K562 (cell line): ENCODE measurements at regions not wholly inside any gene's neighbourhood (a gene's known extent, or its start where the extent isn't known, plus 50 kb on each side); places are given as distances from the start of the nearest gene placed in this dataset.
A peak's percentile ranks its signal among the peaks of the same experiment; 100 is the strongest.

Experiments
- ATAC-seq: fragments of 200-7000 bp; cut with Tn5 transposase; 3 replicates; pipeline ENCODE4 v1.9.1; 2020; ENCODE audit warnings: moderate library complexity
- BruUV-seq: library from RNA; stranded (reverse); fragments of 400-500 nt; replicated peaks from 2 replicates; lab custom pipeline; 2021; lab: Mats Ljungman, UMichigan
- CTCF ChIA-PET: fragments of 300-600 bp; formaldehyde crosslinking; extraction: SDS; loops from one replicate; lab custom pipeline; 2021; ENCODE audit warnings: low intra/inter-chr PET ratio; lab: Yijun Ruan, JAX
- POLR2A ChIA-PET: fragments of 300-600, 350-650 bp; sonication (Branson Sonifier 250); formaldehyde crosslinking; extraction: SDS; loops from one replicate; lab custom pipeline; 2021; ENCODE audit warnings: antibody characterized with exemption, inconsistent platforms; lab: Yijun Ruan, JAX
- DNase-seq, 4 experiments: peaks; one replicate each; pipeline versions ENCODE4 v3.0.0 to v3.0.0-alpha.2; 2011 to 2018; ENCODE audit warnings: low spot score in 3 of 4, mixed read lengths in 3 of 4; ENCODE audit errors: extremely low read depth in 1 of 4
- FAIRE-seq: peaks from 2 replicates; lab custom pipeline; 2011; peaks lifted over from hg19 to GRCh38; lab: Jason Lieb, UNC
- H2AFZ ChIP-seq: 2 replicates; pipeline ENCODE4 v1.6.0; 2011; ENCODE audit warnings: low read depth, low read length, control low read depth, inconsistent platforms
- H3K27ac ChIP-seq: fragments of 200-600 bp; 3 replicates; pipeline ENCODE4 v1.8.0; 2011; ENCODE audit warnings: low read depth, mild to moderate bottlenecking, control low read depth, inconsistent platforms, low read length, moderate library complexity, mixed read lengths; ENCODE audit errors: extremely low read depth
- H3K27me3 ChIP-seq, 2 experiments: fragments of 300-600 bp in 1 of 2; 2 replicates in 1 of 2; 3 replicates in 1 of 2; pipeline versions ENCODE4 v1.6.0 to v1.8.0; 2011; ENCODE audit warnings: inconsistent platforms in 2 of 2, low read length in 2 of 2, mild to moderate bottlenecking in 1 of 2, mixed read lengths in 1 of 2, moderate library complexity in 1 of 2; ENCODE audit not compliant: control insufficient read depth in 2 of 2, insufficient read depth in 2 of 2
- H3K36me3 ChIP-seq: fragments of 300-600 bp; 3 replicates; pipeline ENCODE4 v1.8.0; 2011; ENCODE audit warnings: mild to moderate bottlenecking, low read length, inconsistent platforms; ENCODE audit not compliant: control insufficient read depth, insufficient read depth
- H3K4me1 ChIP-seq, 2 experiments: fragments of 200-600 bp in 1 of 2; replicated peaks in 1 of 2; 2 replicates in 1 of 2; 3 replicates in 1 of 2; pipeline versions ENCODE4 v1.5.1 to v1.8.0; 2011; ENCODE audit warnings: inconsistent platforms in 2 of 2, low read length in 2 of 2, mild to moderate bottlenecking in 1 of 2, mixed read lengths in 1 of 2, moderate library complexity in 1 of 2; ENCODE audit not compliant: control insufficient read depth in 2 of 2, insufficient read depth in 2 of 2
- H3K4me2 ChIP-seq: 2 replicates; pipeline ENCODE4 v1.6.1; 2011; ENCODE audit warnings: low read length, control low read depth, inconsistent platforms, mixed read lengths; ENCODE audit not compliant: insufficient read depth
- H3K4me3 ChIP-seq: fragments of 200-600 bp; sonication (generic), shearing (Covaris generic); 2 replicates; pipeline ENCODE4 v1.5.1; 2016; ENCODE audit warnings: control low read depth, inconsistent platforms
- H3K79me2 ChIP-seq: fragments of 200-600 bp; 3 replicates; pipeline ENCODE4 v1.8.0; 2011; ENCODE audit warnings: low read length, inconsistent platforms; ENCODE audit not compliant: control insufficient read depth, insufficient read depth
- H3K9ac ChIP-seq, 2 experiments: 2 replicates each; pipeline versions ENCODE4 v1.6.0 to v1.6.1; 2011; ENCODE audit warnings: low read depth in 2 of 2, low read length in 2 of 2, control low read depth in 1 of 2, inconsistent platforms in 1 of 2, mild to moderate bottlenecking in 1 of 2, mixed read lengths in 1 of 2; ENCODE audit not compliant: insufficient read depth in 1 of 2
- H3K9me1 ChIP-seq: one replicate; pipeline ENCODE4 v1.6.0; 2011; ENCODE audit warnings: inconsistent platforms, mild to moderate bottlenecking, low read length, moderate library complexity; ENCODE audit not compliant: control insufficient read depth, insufficient read depth
- H3K9me3 ChIP-seq: replicated peaks from 2 replicates; pipeline ENCODE4 v1.5.1; 2011; ENCODE audit warnings: low read depth, low read length, inconsistent platforms; ENCODE audit not compliant: control insufficient read depth, insufficient read depth
- H4K20me1 ChIP-seq: replicated peaks from 2 replicates; pipeline ENCODE4 v1.6.1; 2011; ENCODE audit warnings: low read length, inconsistent platforms, mixed read lengths; ENCODE audit not compliant: control insufficient read depth, insufficient read depth
- ARHGAP35 ChIP-seq: fragments of 450-650 bp; IDR thresholded peaks from 2 replicates; pipeline ENCODE4 v1.6.1; 2018; ENCODE audit not compliant: partially characterized antibody
- DDX20 ChIP-seq: fragments of 450-650 bp; IDR thresholded peaks from 2 replicates; pipeline ENCODE4 v1.6.1; 2016; ENCODE audit warnings: missing genetic modification characterization, low read depth, mild to moderate bottlenecking, missing compliant biosample characterization, moderate library complexity
- EHMT2 ChIP-seq: fragments of 450-650 bp; IDR thresholded peaks from 2 replicates; pipeline ENCODE4 v1.6.1; 2018; ENCODE audit warnings: antibody characterized with exemption
- ELF2 ChIP-seq: fragments of 250-450 bp; sonication (Bioruptor Pico); IDR thresholded peaks from 2 replicates; pipeline ENCODE4 v1.5.0; 2021; ENCODE audit warnings: mild to moderate bottlenecking
- ETS2 ChIP-seq: IDR thresholded peaks from 2 replicates; pipeline ENCODE4 v1.6.1; 2016; ENCODE audit warnings: borderline replicate concordance, missing genetic modification characterization, mild to moderate bottlenecking, moderate library complexity, missing compliant biosample characterization; ENCODE audit not compliant: poor library complexity, severe bottlenecking
- EZH2 ChIP-seq: IDR thresholded peaks from 2 replicates; pipeline ENCODE4 v1.6.1; 2012; ENCODE audit warnings: low read depth, mild to moderate bottlenecking, inconsistent platforms, low read length, borderline replicate concordance
- HOXB6 ChIP-seq: fragments of 250-450 bp; sonication (Bioruptor Pico); IDR thresholded peaks from 2 replicates; pipeline ENCODE4 v1.5.1; 2022; ENCODE audit warnings: mild to moderate bottlenecking, borderline replicate concordance
- KDM1A ChIP-seq, 2 experiments: fragments of 450-650 bp; IDR thresholded peaks; 2 replicates each; pipeline ENCODE4 v1.6.1; 2016; ENCODE audit warnings: mild to moderate bottlenecking in 2 of 2
- KHSRP ChIP-seq: fragments of 450-650 bp; IDR thresholded peaks from 2 replicates; pipeline ENCODE4 v1.6.1; 2017
- KLF10 ChIP-seq: fragments of 250-450 bp; sonication (Bioruptor Pico); IDR thresholded peaks from 2 replicates; pipeline ENCODE4 v1.6.1; 2021; ENCODE audit warnings: matching md5 sums
- LCOR ChIP-seq: sonication (generic); formaldehyde crosslinking; IDR thresholded peaks from 2 replicates; pipeline ENCODE4 v1.8.0; 2022; ENCODE audit warnings: mild to moderate bottlenecking, missing genetic modification reagents
- NFYB ChIP-seq: IDR thresholded peaks from 2 replicates; pipeline ENCODE4 v1.6.1; 2011; ENCODE audit warnings: mild to moderate bottlenecking, moderate library complexity; ENCODE audit not compliant: insufficient read length; ENCODE audit errors: extremely low read depth
- PPARD ChIP-seq: fragments of 250-450 bp; sonication (Bioruptor Pico); IDR thresholded peaks from 2 replicates; pipeline ENCODE4 v1.8.0; 2022; ENCODE audit warnings: inconsistent platforms, mild to moderate bottlenecking, moderate library complexity
- PREB ChIP-seq: sonication (generic); formaldehyde crosslinking; IDR thresholded peaks from 2 replicates; pipeline ENCODE4 v1.8.1; 2023; ENCODE audit warnings: mild to moderate bottlenecking, missing genetic modification reagents
- SMARCE1 ChIP-seq: fragments of 450-650 bp; IDR thresholded peaks from 2 replicates; pipeline ENCODE4 v1.7.1; 2016; ENCODE audit warnings: mild to moderate bottlenecking
- SP2 ChIP-seq: IDR thresholded peaks from 2 replicates; pipeline ENCODE4 v1.6.1; 2011; ENCODE audit warnings: mild to moderate bottlenecking, low read depth, low read length, moderate library complexity; ENCODE audit not compliant: poor library complexity, severe bottlenecking; ENCODE audit errors: extremely low read depth
- THRAP3 ChIP-seq: fragments of 450-650 bp; IDR thresholded peaks from 2 replicates; pipeline ENCODE4 v1.6.1; 2016; ENCODE audit warnings: mild to moderate bottlenecking, inconsistent platforms, borderline replicate concordance
- ZNF280B ChIP-seq: fragments of 250-450 bp; sonication (Bioruptor Pico); IDR thresholded peaks from 2 replicates; pipeline ENCODE4 v1.5.1; 2021; ENCODE audit warnings: mild to moderate bottlenecking
- ZNF77 ChIP-seq: fragments of 250-450 bp; sonication (Bioruptor Pico); IDR thresholded peaks from 2 replicates; pipeline ENCODE4 v1.5.0; 2020
- WGBS: fragments of 100-300 bp; shearing (Covaris generic); methylation state at CpG from one replicate; pipeline ENCODE4 v1.1.6; 2016; ENCODE audit warnings: low coverage, mixed read lengths; ENCODE audit not compliant: insufficient coverage; ENCODE audit errors: missing lambda C conversion rate; 5-methylcytosine and 5-hydroxymethylcytosine counted together
- in situ Hi-C: fragments of 300-500 bp; cut with MboI; formaldehyde crosslinking; loops from 4 replicates; pipeline ENCODE4 v1.15.0; 2018; ENCODE audit warnings: inconsistent platforms, mixed read lengths
- intact Hi-C: fragments of 100-400 bp; cut with micrococcal nuclease; formaldehyde crosslinking; loops from 2 replicates; pipeline ENCODE4 v1.14.2; 2022
- TF ChIP-seq, protein P1 (sequence below): fragments of 450-650 bp; IDR thresholded peaks from 2 replicates; pipeline ENCODE4 v1.6.1; 2018; ENCODE audit warnings: mild to moderate bottlenecking, low read depth; ENCODE audit not compliant: partially characterized antibody

- TF ChIP-seq NFYB (peak; percentile 27), ARHGAP35 (no peak), LCOR (CRISPR knock-in tag) (no peak)
These were observed 102.6 kb downstream of the NCOR2 start (continued) for GRCh38 chr12:124464830-124465229.

DNA sequence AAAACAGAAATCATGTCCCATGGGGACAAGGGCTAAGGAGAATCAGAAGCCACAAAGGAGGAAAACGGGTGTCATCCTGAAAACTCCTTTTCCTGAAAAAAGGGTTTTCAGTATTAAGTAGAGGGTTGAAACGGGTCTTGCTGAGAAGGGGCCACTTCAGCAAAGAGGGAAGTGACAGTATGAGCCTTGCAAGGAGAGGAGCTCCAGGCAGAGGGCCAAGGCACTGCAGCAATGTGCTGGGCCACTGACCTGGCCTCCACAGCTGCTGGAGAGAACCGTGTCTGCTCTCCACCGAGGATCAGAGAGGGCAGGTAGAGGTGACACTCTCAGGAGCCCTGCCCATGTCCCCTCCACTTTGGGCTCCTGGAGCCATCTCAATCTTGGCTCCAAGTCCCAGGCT lies 103.3 kb downstream of the NCOR2 start:
- Histone ChIP-seq H3K4me2 (no peak overlapping the region), H3K9me3 (peaks cover 2% of the 10 kb centered on the region; the same call in 1 of the 2 replicates), H3K4me3 (no peak overlapping the region), H3K9me1 (no peaks in the 10 kb centered on the region), H3K36me3 (peaks cover 43% of the 10 kb centered on the region; the same call in 2 of the 3 replicates), H3K27me3 (no peaks in the 10 kb centered on the region), H3K4me1 (peaks cover 0 to 16% of the 10 kb centered on the region in 2 experiments; a peak in 2 of 5 replicates), H3K79me2 (no peaks in the 10 kb centered on the region), H3K9ac (no peak overlapping the region), H3K27ac (no peak overlapping the region), H2AFZ (no peak overlapping the region), H4K20me1 (0 out of 2 replicates have a peak, but pooled peaks cover 5% of the 10 kb centered on the region)
- in situ Hi-C loops: no loop called here
- no TSS peak for BruUV-seq
- CTCF ChIA-PET: no interaction called here
- TF ChIP-seq ZNF77 (no peak), THRAP3 (no peak), KLF10 (CRISPR knock-in tag) (no peak), EHMT2 (no peak), HOXB6 (CRISPR knock-in tag) (no peak), DDX20 (tag) (no peak), ETS2 (tag) (no peak), KHSRP (no peak), ELF2 (CRISPR knock-in tag) (no peak), SP2 (no peak), PPARD (CRISPR knock-in tag) (no peak), KDM1A (IDR thresholded peaks at IDR 0.05) (no peak), ZNF280B (CRISPR knock-in tag) (no peak), SMARCE1 (no peak), NFYB (no peak), PREB (CRISPR knock-in tag) (no peak), EZH2 (no peak)
- TF ChIP-seq, protein P1, sequence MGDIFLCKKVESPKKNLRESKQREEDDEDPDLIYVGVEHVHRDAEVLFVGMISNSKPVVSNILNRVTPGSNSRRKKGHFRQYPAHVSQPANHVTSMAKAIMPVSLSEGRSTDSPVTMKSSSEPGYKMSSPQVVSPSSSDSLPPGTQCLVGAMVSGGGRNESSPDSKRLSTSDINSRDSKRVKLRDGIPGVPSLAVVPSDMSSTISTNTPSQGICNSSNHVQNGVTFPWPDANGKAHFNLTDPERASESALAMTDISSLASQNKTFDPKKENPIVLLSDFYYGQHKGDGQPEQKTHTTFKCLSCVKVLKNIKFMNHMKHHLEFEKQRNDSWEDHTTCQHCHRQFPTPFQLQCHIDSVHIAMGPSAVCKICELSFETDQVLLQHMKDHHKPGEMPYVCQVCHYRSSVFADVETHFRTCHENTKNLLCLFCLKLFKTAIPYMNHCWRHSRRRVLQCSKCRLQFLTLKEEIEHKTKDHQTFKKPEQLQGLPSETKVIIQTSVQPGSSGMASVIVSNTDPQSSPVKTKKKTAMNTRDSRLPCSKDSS: no peak
- WGBS: 61% methylated on average over 4 of the region's 4 CpGs
- ATAC-seq (no peak), FAIRE-seq (no peak), DNase-seq (no peak)
- intact Hi-C loops: no loop called here
- POLR2A ChIA-PET: interaction anchor here (1.0 kb wide), 1 partner anchor 15 kb away, joined by 3 read pairs; no protein-coding TSS in a partner anchor
